ENCODE measurements at regions not wholly inside any gene's neighbourhood (a gene's known extent, or its start where the extent isn't known, plus 50 kb on each side); places are given as distances from the start of the nearest gene placed in this dataset.

DNA sequence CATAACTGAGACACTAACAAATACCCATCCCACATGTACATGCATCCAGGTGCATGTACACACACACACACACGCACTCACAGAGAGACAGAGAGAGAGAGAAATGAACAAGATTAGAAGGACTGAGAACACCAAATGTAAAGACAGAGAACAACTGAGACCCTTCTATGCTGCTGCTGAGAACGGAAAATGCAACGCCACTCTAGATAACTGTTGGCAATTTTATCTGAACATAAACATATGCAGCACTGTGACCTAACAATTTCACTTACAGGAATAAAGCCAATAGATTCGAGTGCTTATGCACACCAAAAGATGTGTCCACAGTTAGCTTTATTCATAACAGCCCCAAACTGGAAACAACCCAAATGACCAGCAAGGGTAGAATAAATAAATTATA is 103.8 kb upstream of the LY86 start:
- TF ChIP-seq, protein P1, sequence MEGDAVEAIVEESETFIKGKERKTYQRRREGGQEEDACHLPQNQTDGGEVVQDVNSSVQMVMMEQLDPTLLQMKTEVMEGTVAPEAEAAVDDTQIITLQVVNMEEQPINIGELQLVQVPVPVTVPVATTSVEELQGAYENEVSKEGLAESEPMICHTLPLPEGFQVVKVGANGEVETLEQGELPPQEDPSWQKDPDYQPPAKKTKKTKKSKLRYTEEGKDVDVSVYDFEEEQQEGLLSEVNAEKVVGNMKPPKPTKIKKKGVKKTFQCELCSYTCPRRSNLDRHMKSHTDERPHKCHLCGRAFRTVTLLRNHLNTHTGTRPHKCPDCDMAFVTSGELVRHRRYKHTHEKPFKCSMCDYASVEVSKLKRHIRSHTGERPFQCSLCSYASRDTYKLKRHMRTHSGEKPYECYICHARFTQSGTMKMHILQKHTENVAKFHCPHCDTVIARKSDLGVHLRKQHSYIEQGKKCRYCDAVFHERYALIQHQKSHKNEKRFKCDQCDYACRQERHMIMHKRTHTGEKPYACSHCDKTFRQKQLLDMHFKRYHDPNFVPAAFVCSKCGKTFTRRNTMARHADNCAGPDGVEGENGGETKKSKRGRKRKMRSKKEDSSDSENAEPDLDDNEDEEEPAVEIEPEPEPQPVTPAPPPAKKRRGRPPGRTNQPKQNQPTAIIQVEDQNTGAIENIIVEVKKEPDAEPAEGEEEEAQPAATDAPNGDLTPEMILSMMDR (IDR thresholded peaks at IDR 0.05) = no peak
- TF ChIP-seq POLR2A (IDR thresholded peaks at IDR 0.05) = no peak
